ENCODE measurements at regions not wholly inside any gene's neighbourhood (a gene's known extent, or its start where the extent isn't known, plus 50 kb on each side); places are given as distances from the start of the nearest gene placed in this dataset.
A peak's percentile ranks its signal among the peaks of the same experiment; 100 is the strongest.

GRCh38 chr2:16330982-16331381 is 334.7 kb downstream of the CYRIA start:
- Histone ChIP-seq H3K9me3 (ENCODE audit: control insufficient read depth, insufficient read depth, low read depth, low read length) (no peaks in the 10 kb centered on the region), H3K36me3 (ENCODE audit: control insufficient read depth in 2 of 2, insufficient read depth in 1 of 2, low read length in 2 of 2) (no peaks in the 10 kb centered on the region), H3K27ac (ENCODE audit: extremely low read depth, low read depth, low read length) (no peak overlapping the region), H3K4me1 (ENCODE audit: control insufficient read depth, insufficient read depth, low read length) (no peaks in the 10 kb centered on the region), H3K4me3 (ENCODE audit: low read depth, low read length) (no peak overlapping the region)
- CTCF ChIA-PET: no interaction called here
- no peak for TF ChIP-seq ZBTB17 (tag by site-specific recombination; IDR thresholded peaks at IDR 0.05)
- TF ChIP-seq ZNF449 (tag by site-specific recombination; IDR thresholded peaks at IDR 0.05): no peak
- no peak for TF ChIP-seq HOXD13 (CRISPR knock-in tag; IDR thresholded peaks at IDR 0.05; ENCODE audit: borderline replicate concordance)
- no peak for TF ChIP-seq ZBTB20 (tag by site-specific recombination; IDR thresholded peaks at IDR 0.05)
- TF ChIP-seq ZNF596 (tag by site-specific recombination; IDR thresholded peaks at IDR 0.05): no peak
- no peak for TF ChIP-seq ZFP37 (tag by site-specific recombination; IDR thresholded peaks at IDR 0.05)
- TF ChIP-seq ZNF394 (tag by site-specific recombination; IDR thresholded peaks at IDR 0.05; ENCODE audit: borderline replicate concordance): no peak
- no peak for TF ChIP-seq PRDM1 (tag by site-specific recombination; IDR thresholded peaks at IDR 0.05)
- TF ChIP-seq ZNF398 (tag by site-specific recombination; IDR thresholded peaks at IDR 0.05): no peak
- TF ChIP-seq ZBTB7A (tag by site-specific recombination; IDR thresholded peaks at IDR 0.05; ENCODE audit: low read depth): no peak
- no peak for TF ChIP-seq ZIC2 (tag by site-specific recombination; IDR thresholded peaks at IDR 0.05)
- no peak for TF ChIP-seq ZNF561 (tag by site-specific recombination; IDR thresholded peaks at IDR 0.05; ENCODE audit: borderline replicate concordance)
- POLR2A ChIA-PET: no interaction called here

GRCh38 chr2:16330571-16330970 is 335.1 kb downstream of the CYRIA start:
- CTCF ChIA-PET: no interaction called here
- Histone ChIP-seq H3K27ac (ENCODE audit: extremely low read depth, low read depth, low read length) (no peak overlapping the region), H3K9me3 (ENCODE audit: control insufficient read depth, insufficient read depth, low read depth, low read length) (no peaks in the 10 kb centered on the region), H3K4me1 (ENCODE audit: control insufficient read depth, insufficient read depth, low read length) (no peaks in the 10 kb centered on the region), H3K4me3 (ENCODE audit: low read depth, low read length) (no peak overlapping the region), H3K36me3 (ENCODE audit: control insufficient read depth in 2 of 2, insufficient read depth in 1 of 2, low read length in 2 of 2) (no peaks in the 10 kb centered on the region)
- TF ChIP-seq ZNF114 (tag by site-specific recombination; IDR thresholded peaks at IDR 0.05): no peak
- no peak for TF ChIP-seq ZNF626 (tag by site-specific recombination; IDR thresholded peaks at IDR 0.05)
- 0 out of 2 replicates have a peak, but pooled peaks have one; percentile 12 for TF ChIP-seq GLIS1 (tag by site-specific recombination; IDR thresholded peaks at IDR 0.05)
- POLR2A ChIA-PET: no interaction called here

GRCh38 chr2:16330012-16330411 is 335.6 kb downstream of the CYRIA start:
- no peaks in the 10 kb centered on the region for H3K36me3 ChIP-seq (ENCODE audit: control insufficient read depth in 2 of 2, insufficient read depth in 1 of 2, low read length in 2 of 2)
- no peaks in the 10 kb centered on the region for H3K4me1 ChIP-seq (ENCODE audit: control insufficient read depth, insufficient read depth, low read length)
- no peak overlapping the region for H3K27ac ChIP-seq (ENCODE audit: extremely low read depth, low read depth, low read length)
- POLR2A ChIA-PET: no interaction called here
- TF ChIP-seq ZNF629 (tag by site-specific recombination; IDR thresholded peaks at IDR 0.05) (no peak), ZNF132 (tag by site-specific recombination; IDR thresholded peaks at IDR 0.05; ENCODE audit: borderline replicate concordance) (no peak), ZNF366 (tag by site-specific recombination; conservative IDR thresholded peaks at IDR 0.05) (no peak), ZBTB26 (tag by site-specific recombination; optimal IDR thresholded peaks at IDR 0.05) (no peak), ELK4 (IDR thresholded peaks at IDR 0.05; ENCODE audit: borderline replicate concordance, low read depth, low read length) (no peak), KLF9 (tag by site-specific recombination; IDR thresholded peaks at IDR 0.05; ENCODE audit: low read depth) (no peak)
- CTCF ChIA-PET: no interaction called here
- H3K4me3 ChIP-seq (ENCODE audit: low read depth, low read length): no peak overlapping the region
- no peaks in the 10 kb centered on the region for H3K9me3 ChIP-seq (ENCODE audit: control insufficient read depth, insufficient read depth, low read depth, low read length)
